NCI-H1417 treated with DMSO at 0.1 percent for 48 hours (cell line): ENCODE measurements at regions not wholly inside any gene's neighbourhood (a gene's known extent, or its start where the extent isn't known, plus 50 kb on each side); places are given as distances from the start of the nearest gene placed in this dataset.
"Not testable (repeated sequence)": the region's sequence is repeated elsewhere in the genome, so short reads cannot be mapped to it uniquely, and the experiment has no call there.

ENCODE experiments used
- DNase-seq: peaks from one replicate; lab custom pipeline; 2025; lab: John Stamatoyannopoulos, UW

DNA sequence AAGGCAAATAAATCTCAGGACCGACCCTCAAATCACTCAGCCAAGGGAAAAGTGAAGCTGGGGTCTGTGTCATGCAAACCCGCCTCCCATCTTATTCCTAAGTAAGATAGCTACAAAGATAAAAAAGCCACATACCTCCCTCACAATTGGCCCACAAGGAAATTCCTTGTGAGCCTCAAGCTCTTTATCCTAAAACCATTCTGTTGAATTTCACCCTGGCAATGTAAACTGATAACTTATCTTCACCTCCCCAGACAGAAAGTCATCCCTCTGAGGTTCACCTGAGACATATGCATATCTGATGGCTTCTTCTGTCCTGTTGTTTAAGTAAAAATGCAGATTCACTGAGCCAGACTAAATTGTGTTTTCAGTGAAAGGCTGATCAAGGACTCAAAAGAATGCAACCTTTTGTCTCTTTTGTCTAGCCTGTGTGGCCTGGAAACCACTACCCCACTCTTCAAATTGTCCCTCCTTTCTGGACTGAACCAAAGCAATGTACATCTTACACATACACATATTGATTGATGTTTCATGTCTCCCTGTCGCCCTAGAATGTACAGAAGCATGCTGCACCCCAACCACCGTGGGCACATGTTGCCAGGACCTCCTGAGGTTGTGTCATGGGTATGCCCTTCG is 91.3 kb downstream of the MFAP3L start:
- no peak for DNase-seq

GRCh38 chr4:169933531-169933930 is 92.7 kb downstream of the MFAP3L start:
- no peak for DNase-seq

DNA sequence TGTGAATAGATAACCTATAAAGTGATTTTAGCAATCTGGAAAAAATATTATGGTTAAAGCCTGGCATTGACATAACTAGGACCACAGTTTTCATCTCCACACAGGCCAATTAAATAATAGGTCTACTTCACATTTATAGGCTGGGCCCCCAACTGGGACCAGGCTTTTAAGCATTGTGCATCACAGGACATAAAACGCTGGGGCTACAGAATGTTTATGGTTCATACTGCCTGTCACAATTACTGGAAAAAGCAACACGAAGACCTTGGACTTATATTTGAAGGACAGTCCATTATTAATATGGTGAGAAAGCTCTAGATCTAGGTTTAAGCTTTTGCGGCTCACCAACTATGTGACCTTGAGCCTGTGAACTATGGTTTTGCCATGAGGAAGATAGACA is 94.2 kb downstream of the MFAP3L start:
- DNase-seq, result peak; percentile 38

DNA sequence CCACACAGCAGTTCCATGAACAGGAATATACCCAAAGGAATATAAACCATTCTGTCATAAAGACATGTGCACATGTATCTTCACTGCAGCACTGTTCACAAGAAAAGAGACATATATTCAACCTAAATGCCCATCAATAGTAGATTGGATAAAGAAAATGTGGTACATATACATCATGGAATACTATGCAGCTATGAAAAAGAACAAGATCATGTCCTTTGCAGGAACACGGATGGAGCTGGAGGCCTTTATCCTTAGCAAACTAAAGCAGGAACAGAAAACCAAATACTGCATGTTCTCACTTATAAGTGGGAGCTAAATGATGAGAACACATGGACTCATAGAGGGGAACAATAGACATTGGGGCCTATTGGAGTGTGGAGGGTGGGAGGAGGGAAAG is 95.4 kb downstream of the MFAP3L start:
- not testable (repeated sequence) for DNase-seq

- DNase-seq, result no peak
Observed at GRCh38 chr4:169927280-169927679, 98.9 kb downstream of the MFAP3L start.

GRCh38 chr4:169925678-169926077 is 100.5 kb downstream of the MFAP3L start:
- no peak for DNase-seq

- DNase-seq, result no peak
Observed at GRCh38 chr4:169922632-169923276, 103.4 kb downstream of the MFAP3L start.

GRCh38 chr4:169921732-169922131 is 104.5 kb downstream of the MFAP3L start:
- no peak for DNase-seq

- no peak for DNase-seq
Observed at GRCh38 chr4:169921237-169921636, 105.0 kb downstream of the MFAP3L start.

- not testable (repeated sequence) for DNase-seq
Observed at GRCh38 chr4:169919194-169920124, 106.7 kb downstream of the MFAP3L start.

- no peak for DNase-seq
Observed at GRCh38 chr4:169915545-169915944, 110.7 kb downstream of the MFAP3L start.

DNA sequence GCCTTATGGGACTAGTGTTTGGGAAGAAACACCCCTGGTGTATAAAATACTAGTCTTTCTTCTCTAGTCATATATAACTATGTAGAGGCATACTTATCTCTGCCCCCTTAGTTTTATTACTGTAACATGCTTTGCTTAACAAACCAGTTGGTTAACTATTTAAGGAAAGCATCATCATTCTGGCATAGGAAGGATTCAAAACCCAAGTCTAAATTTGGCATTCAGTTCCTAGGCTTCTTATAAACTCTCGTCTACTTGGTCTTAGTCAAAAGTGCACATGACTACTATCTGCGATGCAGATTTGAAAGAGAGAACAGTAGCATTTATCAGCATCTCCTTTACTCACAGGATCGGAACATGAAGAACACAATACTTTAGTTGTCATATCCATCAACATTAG is 111.3 kb downstream of the MFAP3L start:
- DNase-seq, result no peak

GRCh38 chr4:169912996-169913395 is 113.2 kb downstream of the MFAP3L start:
- DNase-seq, result no peak

GRCh38 chr4:169909897-169910296 is 116.3 kb downstream of the MFAP3L start:
- no peak for DNase-seq

DNA sequence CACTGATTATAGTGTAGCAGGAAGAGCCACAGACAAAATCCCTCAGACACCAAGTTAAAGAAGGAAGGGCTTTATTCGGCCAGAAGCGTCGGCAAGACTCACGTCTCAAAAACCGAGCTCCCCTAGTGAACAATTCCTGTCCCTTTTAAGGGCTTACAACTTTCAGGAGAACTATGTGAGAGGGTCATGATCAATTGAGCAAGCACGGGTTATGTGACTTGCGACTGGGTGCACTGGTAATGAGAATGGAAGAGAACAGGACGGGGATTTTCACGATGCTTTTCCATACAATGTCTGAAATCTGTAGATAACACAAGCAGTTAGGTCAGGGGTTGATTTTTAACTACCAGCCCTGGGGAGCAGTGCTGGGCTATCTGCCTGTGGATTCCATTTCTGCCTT is 116.7 kb downstream of the MFAP3L start:
- DNase-seq, result no peak

DNA sequence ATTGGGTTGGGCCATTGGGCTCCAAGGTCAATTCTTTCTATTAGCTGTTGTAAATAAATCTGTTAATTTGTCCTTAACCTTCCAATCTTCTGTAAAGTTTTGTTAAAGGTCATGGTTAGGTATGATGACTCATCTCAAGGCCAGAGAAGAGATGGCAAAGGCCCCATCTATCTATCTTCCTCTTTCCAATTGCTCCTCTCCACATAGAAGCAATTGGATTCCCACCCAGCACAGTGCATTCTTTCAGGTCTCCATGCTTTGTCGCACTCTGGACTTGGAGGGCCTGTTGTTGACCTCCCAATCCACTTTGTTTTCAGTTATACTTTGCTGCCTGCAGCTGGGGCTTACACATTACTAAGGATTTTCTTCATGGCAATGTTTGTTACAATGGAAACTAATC is 118.5 kb downstream of the MFAP3L start:
- DNase-seq, result no peak

GRCh38 chr4:169906821-169907220 is 119.4 kb downstream of the MFAP3L start:
- DNase-seq, result no peak

- no peak for DNase-seq
Observed at GRCh38 chr4:169906104-169906503, 120.1 kb downstream of the MFAP3L start.

GRCh38 chr4:169902658-169903345 is 123.4 kb downstream of the MFAP3L start:
- DNase-seq, result no peak

- no peak for DNase-seq
Observed at GRCh38 chr4:169900241-169900845, 125.9 kb downstream of the MFAP3L start.

GRCh38 chr4:169899295-169899694 is 126.9 kb downstream of the MFAP3L start:
- DNase-seq, result no peak

GRCh38 chr4:169898095-169898494 is 128.1 kb downstream of the MFAP3L start:
- DNase-seq, result no peak
